Common myeloid progenitor, CD34-positive (primary cell): ENCODE measurements at regions not wholly inside any gene's neighbourhood (a gene's known extent, or its start where the extent isn't known, plus 50 kb on each side); places are given as distances from the start of the nearest gene placed in this dataset.

ENCODE experiments used
- CTCF ChIA-PET: fragments of 350-600 bp; sonication (Branson Sonifier 250); formaldehyde crosslinking; loops from one replicate; lab custom pipeline; 2021; ENCODE audit warnings: antibody characterized with exemption; lab: Charles Lee
- POLR2A ChIA-PET: fragments of 350-600 bp; sonication (Branson Sonifier 250); formaldehyde crosslinking; loops from one replicate; lab custom pipeline; 2021; ENCODE audit warnings: antibody characterized with exemption; lab: Charles Lee
- DNase-seq, 3 donors: peaks; one replicate each; pipeline versions ENCODE4 v3.0.0 to v3.0.0-alpha.2; 2013
- H3K27ac ChIP-seq, 2 experiments: 1 replicate in 1 of 2; 2 replicates in 1 of 2; pipeline ENCODE4 v1.7.0; 2013; ENCODE audit warnings: inconsistent platforms in 2 of 2, low read length in 2 of 2, mild to moderate bottlenecking in 2 of 2, low read depth in 1 of 2, moderate library complexity in 1 of 2; ENCODE audit not compliant: severe bottlenecking in 2 of 2, insufficient read depth in 1 of 2, poor library complexity in 1 of 2
- H3K27me3 ChIP-seq, 5 experiments: replicated peaks in 2 of 5; 1 replicate in 3 of 5; 2 replicates in 2 of 5; pipeline versions ENCODE4 v1.6.1 to v1.7.0; 2013; ENCODE audit warnings: low read length in 4 of 5, mild to moderate bottlenecking in 2 of 5, moderate library complexity in 2 of 5, inconsistent platforms in 1 of 5; ENCODE audit not compliant: insufficient read depth in 5 of 5, control insufficient read depth in 4 of 5
- H3K36me3 ChIP-seq, 4 experiments: 1 replicate in 2 of 4; 2 replicates in 2 of 4; pipeline versions ENCODE4 v1.6.1 to v1.7.0; 2013; ENCODE audit warnings: low read length in 3 of 4, control low read depth in 1 of 4, mild to moderate bottlenecking in 1 of 4; ENCODE audit not compliant: control insufficient read depth in 4 of 4, insufficient read depth in 4 of 4
- H3K4me1 ChIP-seq, 4 experiments: 1 replicate in 3 of 4; 2 replicates in 1 of 4; pipeline versions ENCODE4 v1.6.1 to v1.7.1; 2013; ENCODE audit warnings: low read length in 3 of 4, mild to moderate bottlenecking in 3 of 4, control low read depth in 1 of 4, inconsistent platforms in 1 of 4, moderate library complexity in 1 of 4; ENCODE audit not compliant: control insufficient read depth in 4 of 4, insufficient read depth in 4 of 4; ENCODE audit errors: control extremely low read depth in 1 of 4
- H3K4me3 ChIP-seq, 7 experiments: 1 replicate in 4 of 7; 2 replicates in 3 of 7; pipeline versions ENCODE4 v1.5.1 to v1.7.0; 2013; ENCODE audit warnings: mild to moderate bottlenecking in 7 of 7, low read length in 6 of 7, moderate library complexity in 6 of 7, inconsistent platforms in 2 of 7, low read depth in 2 of 7, control low read depth in 1 of 7; ENCODE audit not compliant: insufficient read depth in 4 of 7, control insufficient read depth in 1 of 7; ENCODE audit errors: extremely low read depth in 1 of 7
- H3K9me3 ChIP-seq, 5 experiments: 1 replicate in 4 of 5; 2 replicates in 1 of 5; pipeline versions ENCODE4 v1.6.1 to v1.7.1; 2013; ENCODE audit warnings: low read length in 4 of 5, mild to moderate bottlenecking in 2 of 5, inconsistent platforms in 1 of 5, low read depth in 1 of 5, moderate library complexity in 1 of 5; ENCODE audit not compliant: control insufficient read depth in 4 of 5, insufficient read depth in 2 of 5; ENCODE audit errors: control extremely low read depth in 1 of 5
- WGBS: methylation state at CpG from one replicate; pipeline ENCODE4 v1.1.5; 2013; ENCODE audit not compliant: insufficient coverage; 5-methylcytosine and 5-hydroxymethylcytosine counted together

DNA sequence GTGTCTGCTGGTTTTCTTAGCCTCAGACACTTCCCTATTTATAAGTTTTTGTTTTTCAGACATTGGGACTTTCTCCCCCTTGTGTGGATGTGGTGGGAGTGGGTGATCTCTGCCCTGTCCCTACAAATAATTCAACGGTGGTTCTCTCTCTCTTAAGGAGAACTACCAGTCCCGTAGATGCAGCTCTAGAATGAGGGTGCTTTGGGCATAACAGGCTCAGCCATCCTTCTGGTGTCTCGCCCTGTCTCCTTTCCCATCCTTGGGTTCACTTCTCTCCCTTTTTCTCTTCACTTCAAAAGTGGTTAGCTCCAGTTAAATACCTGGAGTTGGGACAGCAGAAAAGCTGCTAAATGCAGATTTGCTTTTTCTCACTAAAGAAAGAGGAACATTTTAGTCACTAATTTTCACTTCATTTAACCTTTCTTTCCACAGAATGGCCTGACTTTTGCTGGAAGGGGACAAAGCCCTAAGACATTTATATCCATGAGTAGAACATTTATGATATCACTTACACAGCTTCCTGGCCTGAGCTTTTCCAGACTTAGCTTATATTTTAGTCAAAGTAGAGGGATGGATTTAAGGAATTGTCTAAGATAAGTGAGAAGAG lies 121.2 kb upstream of the CXCR4 start:
- Histone ChIP-seq H3K27me3 (no peaks in the 10 kb centered on the region), H3K27ac (peak overlapping the region in 1 of 2 experiments; percentile 69), H3K36me3 (no peaks in the 10 kb centered on the region), H3K4me3 (no peak overlapping the region), H3K9me3 (no peaks in the 10 kb centered on the region), H3K4me1 (peaks cover 15 to 30% (median 26%) of the 10 kb centered on the region in 4 experiments)
- DNase-seq = no peak
- ChIA-PET POLR2A (interaction anchor here (0.6 to 1.7 kb wide), 9 partner anchors 13 to 137 kb away, joined by 3 to 14 read pairs (median 3); no protein-coding TSS in a partner anchor), CTCF (interaction anchor here (0.9 to 3.6 kb wide), 11 partner anchors 9 to 242 kb away, joined by 3 to 31 read pairs (median 3); no protein-coding TSS in a partner anchor)
- no CpG with 5 or more reads among the region's 3 CpGs for WGBS

DNA sequence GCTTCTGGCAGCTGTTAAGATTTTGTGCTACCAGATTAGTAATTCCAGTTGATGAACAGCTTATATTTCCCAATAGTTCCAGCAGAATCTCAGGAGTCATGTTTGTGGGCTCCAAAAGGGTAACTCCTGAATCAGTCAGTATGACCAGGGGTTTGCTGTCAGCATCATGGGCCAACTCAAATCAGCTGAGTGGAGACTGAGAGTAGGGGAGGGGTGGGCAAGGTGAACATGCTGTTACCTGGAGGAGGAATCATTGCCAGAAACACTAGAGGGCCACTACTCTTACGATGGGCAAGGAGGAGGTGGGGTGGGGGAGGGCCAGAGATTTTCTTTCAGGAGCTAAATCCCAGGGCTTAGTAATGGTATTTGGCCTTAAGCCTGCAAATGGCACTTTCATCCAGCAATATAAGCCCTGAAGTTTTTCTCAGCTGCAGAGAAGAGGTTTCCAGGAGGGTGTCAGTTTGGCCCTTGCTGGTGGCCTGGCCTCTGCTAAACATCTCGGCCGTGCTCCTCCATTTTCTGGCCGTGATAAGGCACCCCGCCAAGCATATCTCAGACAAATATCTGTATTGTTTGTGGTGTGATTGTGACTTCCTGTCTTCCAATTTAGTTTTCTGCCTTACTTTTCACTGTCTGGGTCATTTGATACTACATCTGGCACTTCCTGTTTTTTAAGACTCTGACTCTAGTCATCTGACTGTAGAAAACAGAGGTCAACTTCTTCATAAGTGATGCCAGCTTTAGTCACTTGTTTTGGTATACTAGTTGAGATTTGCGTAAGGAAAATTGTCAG lies 120.5 kb upstream of the CXCR4 start:
- no peaks in the 10 kb centered on the region for H3K9me3 ChIP-seq
- 16% methylated on average over 5 of the region's 6 CpGs for WGBS
- H3K27me3 ChIP-seq = no peaks in the 10 kb centered on the region
- POLR2A ChIA-PET = interaction anchor here (0.8 to 1.7 kb wide), 11 partner anchors 12 to 230 kb away, joined by 3 to 14 read pairs (median 3); no protein-coding TSS in a partner anchor
- CTCF ChIA-PET = interaction anchor here (0.9 to 3.6 kb wide), 8 partner anchors 12 to 241 kb away, joined by 3 to 31 read pairs (median 5); no protein-coding TSS in a partner anchor
- H3K4me3 ChIP-seq = peak overlapping the region in 3 of 7 experiments; percentile 17 to 44 (median 24)
- H3K27ac ChIP-seq = peak overlapping the region in 1 of 2 experiments; percentile 69
- H3K36me3 ChIP-seq = no peaks in the 10 kb centered on the region
- peaks cover 15 to 30% (median 25%) of the 10 kb centered on the region in 4 experiments for H3K4me1 ChIP-seq
- DNase-seq = peak; percentile 75 to 95 (median 90)

DNA sequence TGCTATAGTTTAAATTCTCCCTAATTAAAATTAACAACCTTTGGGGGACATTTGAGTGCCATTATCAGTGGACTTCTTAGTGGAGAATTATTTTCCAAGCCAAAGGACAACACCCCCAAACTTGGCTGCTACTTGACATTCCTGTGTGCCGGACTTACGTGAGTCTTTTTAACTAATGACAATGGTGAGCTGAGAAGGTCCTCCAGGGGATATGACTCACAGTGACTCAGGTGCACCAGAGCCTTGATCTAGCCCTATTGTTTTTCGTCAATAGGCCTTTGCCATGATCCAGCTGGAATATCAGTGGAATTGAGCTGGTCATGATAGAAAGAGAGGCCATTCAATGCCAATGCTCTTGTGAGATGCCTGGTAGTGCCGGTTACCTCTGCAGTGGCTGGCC lies 118.1 kb upstream of the CXCR4 start:
- no peak for DNase-seq
- 100% methylated on average over 2 of the region's 4 CpGs for WGBS
- H3K4me1 ChIP-seq = peaks cover 13 to 21% (median 19%) of the 10 kb centered on the region in 4 experiments
- ChIA-PET POLR2A (no interaction called here), CTCF (interaction anchor here (1.4 to 3.6 kb wide), 2 partner anchors 10 to 306 kb away, joined by 3 to 31 read pairs; no protein-coding TSS in a partner anchor)
- H3K9me3 ChIP-seq = no peaks in the 10 kb centered on the region
- no peaks in the 10 kb centered on the region for H3K36me3 ChIP-seq
- no peak overlapping the region for H3K27ac ChIP-seq
- H3K27me3 ChIP-seq = no peaks in the 10 kb centered on the region
- no peak overlapping the region for H3K4me3 ChIP-seq

DNA sequence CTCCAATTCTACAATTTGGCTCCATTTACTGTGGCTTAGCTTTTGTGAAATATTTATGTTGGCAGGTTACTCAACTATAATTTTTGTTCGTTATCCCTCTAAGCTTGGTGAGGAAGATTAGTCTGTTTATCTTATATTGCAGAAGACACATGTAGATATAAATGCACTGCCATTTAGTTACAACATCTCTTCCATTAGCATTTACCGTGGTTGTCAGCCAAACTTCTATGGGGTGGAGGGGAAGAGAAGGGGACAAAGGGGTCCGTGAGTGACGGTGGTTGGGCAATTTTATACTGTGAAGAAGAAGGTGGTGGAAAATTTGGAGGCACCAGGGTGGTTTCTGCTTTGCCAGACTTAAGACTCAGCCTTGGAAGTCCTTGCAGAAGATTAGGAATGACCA lies 117.6 kb upstream of the CXCR4 start:
- Histone ChIP-seq H3K9me3 (no peaks in the 10 kb centered on the region), H3K27me3 (no peaks in the 10 kb centered on the region), H3K4me1 (peaks cover 13 to 21% (median 19%) of the 10 kb centered on the region in 4 experiments), H3K27ac (no peak overlapping the region), H3K4me3 (no peak overlapping the region), H3K36me3 (no peaks in the 10 kb centered on the region)
- POLR2A ChIA-PET = interaction anchor here (0.6 kb wide), 1 partner anchor 133 kb away, joined by 6 read pairs; no protein-coding TSS in a partner anchor
- DNase-seq = no peak
- CTCF ChIA-PET = interaction anchor here (1.0 to 1.4 kb wide), 2 partner anchors 9 to 306 kb away, joined by 3 read pairs; no protein-coding TSS in a partner anchor
- 100% methylated on average over 3 of the region's 4 CpGs for WGBS

DNA sequence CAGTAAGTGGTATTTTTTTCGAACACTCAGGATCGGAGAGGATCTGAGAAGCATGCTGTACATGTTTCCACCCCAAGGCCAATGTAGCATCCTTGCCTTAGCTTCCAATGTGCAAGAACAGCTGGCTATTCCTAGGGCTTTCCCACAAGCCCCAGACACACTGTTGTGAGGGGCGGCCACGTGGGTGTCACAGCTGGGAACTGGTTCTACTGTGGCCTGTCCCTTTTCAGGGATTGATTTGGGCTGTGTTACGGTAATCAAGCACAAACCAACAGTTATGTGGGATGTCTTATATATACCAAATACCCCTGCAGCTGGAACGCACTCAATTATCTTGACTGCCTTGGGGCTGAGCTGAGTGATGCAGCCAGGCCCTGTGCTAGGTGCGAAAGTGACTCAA lies 116.3 kb upstream of the CXCR4 start:
- no peaks in the 10 kb centered on the region for H3K9me3 ChIP-seq
- no peak overlapping the region for H3K4me3 ChIP-seq
- ChIA-PET CTCF (interaction anchor here (0.6 to 1.0 kb wide), 2 partner anchors 8 kb away, joined by 3 read pairs; no protein-coding TSS in a partner anchor), POLR2A (no interaction called here)
- H3K27ac ChIP-seq = no peak overlapping the region
- no peak for DNase-seq
- H3K27me3 ChIP-seq = no peaks in the 10 kb centered on the region
- H3K4me1 ChIP-seq = peaks cover 13 to 17% (median 15%) of the 10 kb centered on the region in 4 experiments
- H3K36me3 ChIP-seq = no peaks in the 10 kb centered on the region
- 97% methylated on average over 6 of the region's 7 CpGs for WGBS

DNA sequence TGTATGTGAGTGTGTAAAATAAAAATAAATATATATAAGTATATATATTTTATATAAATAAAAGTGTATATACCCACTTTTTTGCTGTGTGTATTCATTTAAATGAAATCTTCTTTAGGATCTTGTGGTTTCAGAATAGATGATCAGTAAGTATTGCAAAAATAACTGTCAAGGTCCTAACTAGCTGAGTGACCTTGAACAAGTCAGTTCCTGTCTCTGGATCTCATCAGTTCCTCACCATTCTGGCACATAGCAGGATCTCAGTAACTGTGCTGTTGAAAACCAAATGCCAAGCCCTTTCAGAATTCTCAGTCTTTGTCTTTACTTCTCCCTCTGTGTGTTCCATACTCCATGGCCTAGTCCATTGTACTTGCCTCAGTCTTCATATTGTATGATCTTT lies 115.3 kb upstream of the CXCR4 start:
- CTCF ChIA-PET = interaction anchor here (1.1 kb wide), 1 partner anchor 16 kb away, joined by 3 read pairs; no protein-coding TSS in a partner anchor
- POLR2A ChIA-PET = no interaction called here

More for the DNA sequence above, 115.3 kb upstream of the CXCR4 start:
- no peak overlapping the region for H3K4me3 ChIP-seq
- H3K27ac ChIP-seq = no peak overlapping the region
- H3K27me3 ChIP-seq = no peaks in the 10 kb centered on the region
- H3K36me3 ChIP-seq = no peaks in the 10 kb centered on the region
- no peak for DNase-seq
- peaks cover 7 to 14% (median 8%) of the 10 kb centered on the region in 4 experiments for H3K4me1 ChIP-seq
- no peaks in the 10 kb centered on the region for H3K9me3 ChIP-seq
